ENCODE measurements at regions not wholly inside any gene's neighbourhood (a gene's known extent, or its start where the extent isn't known, plus 50 kb on each side); places are given as distances from the start of the nearest gene placed in this dataset.

GRCh38 chr10:60613434-60613833, 164.8 kb upstream of the CDK1 start:
- FAIRE-seq (no peak), ATAC-seq (no peak), DNase-seq (ENCODE audit: extremely low read depth in 1 of 4, low spot score in 3 of 4) (no peak)
- Histone ChIP-seq H3K4me2 (ENCODE audit: insufficient read depth, low read length) (no peak overlapping the region), H2AFZ (ENCODE audit: low read depth, low read length) (no peak overlapping the region), H3K4me3 (no peak overlapping the region), H3K36me3 (ENCODE audit: control insufficient read depth, insufficient read depth, low read length) (no peaks in the 10 kb centered on the region), H3K27me3 (ENCODE audit: control insufficient read depth in 2 of 2, insufficient read depth in 2 of 2, low read length in 2 of 2) (no peaks in the 10 kb centered on the region), H3K27ac (ENCODE audit: extremely low read depth, low read depth, low read length) (no peak overlapping the region), H3K9ac (ENCODE audit: insufficient read depth in 1 of 2, low read depth in 2 of 2, low read length in 2 of 2) (no peak overlapping the region), H3K79me2 (ENCODE audit: control insufficient read depth, insufficient read depth, low read length) (no peaks in the 10 kb centered on the region), H3K4me1 (replicated peaks in 1 of 2; ENCODE audit: control insufficient read depth in 2 of 2, insufficient read depth in 2 of 2, low read length in 2 of 2) (no peaks in the 10 kb centered on the region), H3K9me3 (replicated peaks; ENCODE audit: control insufficient read depth, insufficient read depth, low read depth, low read length) (no peaks in the 10 kb centered on the region), H3K9me1 (ENCODE audit: control insufficient read depth, insufficient read depth, low read length) (no peaks in the 10 kb centered on the region), H4K20me1 (replicated peaks; ENCODE audit: control insufficient read depth, insufficient read depth, low read length) (no peaks in the 10 kb centered on the region)
- in situ Hi-C loops (cut with MboI), result no loop called here
- intact Hi-C loops (cut with micrococcal nuclease), result no loop called here
- ChIA-PET POLR2A (interaction anchor here (0.6 kb wide), 1 partner anchor 66 kb away, joined by 3 read pairs; no protein-coding TSS in a partner anchor), CTCF (ENCODE audit: low intra/inter-chr PET ratio) (interaction anchor here (0.5 kb wide), 1 partner anchor 169 kb away, joined by 3 read pairs; no protein-coding TSS in a partner anchor)
- TF ChIP-seq ZC3H4 (CRISPR knock-in tag; IDR thresholded peaks at IDR 0.05; ENCODE audit: borderline replicate concordance) (no peak), RBM34 (IDR thresholded peaks at IDR 0.05; ENCODE audit: borderline replicate concordance, insufficient read depth, low read length) (no peak), NEUROD1 (IDR thresholded peaks at IDR 0.05; ENCODE audit: borderline replicate concordance, low read depth, low read length, partially characterized antibody) (no peak), HSF4 (CRISPR knock-in tag; IDR thresholded peaks at IDR 0.05; ENCODE audit: borderline replicate concordance) (no peak), CXXC5 (CRISPR knock-in tag; IDR thresholded peaks at IDR 0.05) (no peak), TGIF2 (CRISPR knock-in tag; IDR thresholded peaks at IDR 0.05) (no peak), NR2F6 (CRISPR knock-in tag; IDR thresholded peaks at IDR 0.05) (no peak), NR2C2 (CRISPR knock-in tag; IDR thresholded peaks at IDR 0.05) (no peak), NR2C2 (tag; IDR thresholded peaks at IDR 0.05) (no peak), SRSF3 (IDR thresholded peaks at IDR 0.05; ENCODE audit: insufficient read depth, low read length) (no peak)
- no TSS peak for BruUV-seq (replicated peaks)
- 0% methylated on average over 2 of the region's 2 CpGs for WGBS (ENCODE audit: insufficient coverage, low coverage, missing lambda C conversion rate)
